ENCODE measurements at regions not wholly inside any gene's neighbourhood (a gene's known extent, or its start where the extent isn't known, plus 50 kb on each side); places are given as distances from the start of the nearest gene placed in this dataset.

DNA sequence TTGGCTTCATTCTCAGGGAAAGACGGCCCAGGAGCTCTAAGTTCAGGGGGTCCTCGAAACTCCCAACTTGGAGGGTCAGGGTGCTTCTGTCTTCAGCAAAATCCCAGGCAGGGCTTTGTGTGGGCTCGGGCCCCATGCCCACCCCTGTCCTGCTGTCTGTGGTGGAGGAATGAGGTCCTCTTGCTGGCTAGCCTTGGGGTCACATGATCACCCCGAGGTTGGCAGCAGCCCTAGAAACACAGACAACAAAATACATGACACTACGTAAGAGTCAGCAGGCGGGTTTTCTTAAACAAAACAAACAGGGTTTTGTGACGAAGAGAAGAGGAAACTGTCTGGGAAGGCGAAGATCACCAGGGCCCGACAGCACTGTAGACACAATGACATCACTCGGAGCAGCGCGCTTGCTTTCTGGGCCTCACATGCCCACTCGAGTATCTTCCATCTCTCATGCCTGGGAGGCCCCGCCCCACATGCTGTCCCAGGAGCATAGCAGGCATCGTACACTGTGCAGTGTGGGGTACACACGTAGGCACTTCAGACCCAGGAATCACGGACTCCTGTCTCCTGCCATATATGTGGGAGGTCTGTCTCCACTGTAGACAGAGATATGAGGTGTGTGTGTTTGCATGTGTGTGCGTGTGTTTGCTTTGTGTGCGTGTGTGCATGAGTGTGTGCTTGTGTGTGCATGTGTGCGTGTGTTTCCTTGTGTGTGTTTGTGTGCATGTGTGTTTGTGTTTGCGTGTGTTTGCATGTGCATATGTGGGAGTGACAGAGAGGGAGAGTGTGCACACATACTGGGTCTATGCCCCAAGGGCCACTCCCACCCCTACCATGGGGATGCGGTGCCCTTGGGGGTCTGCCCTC, 94.7 kb downstream of the SIK1 start:
- DNase-seq, result no peak

DNA sequence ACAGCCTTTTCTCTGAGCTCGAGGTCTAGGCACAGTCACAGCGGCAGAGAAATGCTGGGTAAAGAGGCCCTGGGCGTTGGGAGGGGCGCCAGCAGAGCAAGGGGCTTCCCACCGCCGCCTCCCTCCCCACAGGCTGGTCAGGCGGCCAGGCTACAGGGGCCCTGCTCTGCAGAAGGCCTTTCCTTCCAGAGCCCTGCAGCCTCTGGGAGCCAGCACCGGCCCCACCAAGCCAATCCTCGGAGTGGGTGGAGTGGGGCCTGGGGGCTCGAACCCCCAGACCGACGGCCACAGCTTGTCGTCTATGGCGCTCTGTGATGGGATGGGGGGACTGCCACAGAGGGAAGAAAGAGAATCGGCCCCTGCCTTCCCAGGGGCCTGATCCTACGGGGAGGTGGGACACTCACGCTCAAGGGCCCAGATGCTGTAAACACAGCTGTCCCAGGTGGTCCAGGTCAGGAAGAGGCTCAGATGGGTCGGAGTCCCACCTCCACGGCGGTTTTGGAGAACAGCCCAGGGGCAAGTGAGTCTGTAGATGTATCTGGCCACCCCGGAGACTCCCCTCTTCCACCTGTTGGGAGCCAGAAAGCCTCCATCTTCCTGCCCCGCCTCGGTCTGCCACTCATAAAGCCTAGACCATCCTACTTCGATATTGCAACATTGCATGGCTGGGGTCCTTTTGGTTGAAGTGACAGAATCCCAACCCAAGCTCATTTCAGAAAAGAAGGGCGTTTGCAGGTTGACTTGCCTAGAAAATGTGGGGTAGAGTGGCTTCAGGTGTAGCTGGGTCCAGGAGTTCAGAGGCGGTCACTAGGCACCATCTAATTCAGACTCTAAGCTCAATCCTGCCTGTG, 95.6 kb downstream of the SIK1 start:
- no peak for DNase-seq

DNA sequence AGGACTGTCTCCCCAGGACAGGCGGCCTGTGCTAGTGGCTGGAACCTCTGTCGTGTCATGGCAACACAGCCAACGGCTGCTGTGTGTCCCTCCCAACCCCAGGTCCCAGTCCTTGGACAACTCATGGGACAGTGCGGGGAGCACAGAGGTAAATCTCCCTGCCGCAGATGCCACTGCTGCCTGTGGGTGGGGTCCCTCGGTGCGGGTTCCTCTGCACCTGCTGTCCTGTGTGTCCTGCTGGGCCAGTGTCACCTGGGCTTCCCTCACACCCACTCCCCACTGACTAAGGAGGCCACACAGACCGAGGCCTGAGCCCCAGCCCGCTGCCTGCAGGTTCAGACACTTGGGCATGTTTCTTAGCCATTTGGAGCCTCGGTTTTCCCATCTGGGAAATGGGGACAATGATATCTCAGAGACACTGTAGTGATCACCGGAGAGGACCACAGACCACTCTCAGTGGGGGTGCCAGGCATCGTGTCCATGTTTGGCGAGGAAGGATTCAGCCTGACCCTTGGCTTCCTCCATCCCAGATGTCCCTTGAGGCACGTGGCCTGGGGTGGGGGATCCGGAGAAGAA, 96.5 kb downstream of the SIK1 start:
- no peak for DNase-seq

DNA sequence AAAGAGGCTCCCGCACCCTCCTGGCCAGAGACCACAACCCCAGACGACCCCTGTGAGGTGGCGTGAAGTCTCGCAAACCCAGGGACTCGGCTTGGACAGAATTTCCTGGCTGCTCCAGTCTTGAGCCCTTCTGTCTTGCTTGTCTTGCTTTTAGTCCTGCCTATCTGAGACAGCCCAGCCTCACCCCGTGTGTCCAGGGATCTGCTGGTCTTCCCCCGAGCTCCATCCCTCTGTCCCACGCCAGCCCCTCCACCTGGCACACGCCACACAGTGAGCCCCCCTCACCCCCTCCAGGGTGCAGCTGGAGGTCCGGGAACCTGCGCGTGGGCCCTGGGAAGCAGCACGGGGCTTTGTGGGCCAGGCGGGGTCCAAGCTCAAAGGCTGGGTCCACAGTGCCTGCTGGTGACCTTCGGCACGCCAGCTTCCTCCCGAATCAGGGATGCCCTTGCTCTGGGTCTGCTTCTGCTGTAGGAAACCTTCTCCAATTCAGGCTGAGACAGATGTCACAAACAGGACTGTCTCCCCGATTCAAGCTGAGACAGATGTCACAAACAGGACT, 97.1 kb downstream of the SIK1 start:
- DNase-seq, result no peak

DNA sequence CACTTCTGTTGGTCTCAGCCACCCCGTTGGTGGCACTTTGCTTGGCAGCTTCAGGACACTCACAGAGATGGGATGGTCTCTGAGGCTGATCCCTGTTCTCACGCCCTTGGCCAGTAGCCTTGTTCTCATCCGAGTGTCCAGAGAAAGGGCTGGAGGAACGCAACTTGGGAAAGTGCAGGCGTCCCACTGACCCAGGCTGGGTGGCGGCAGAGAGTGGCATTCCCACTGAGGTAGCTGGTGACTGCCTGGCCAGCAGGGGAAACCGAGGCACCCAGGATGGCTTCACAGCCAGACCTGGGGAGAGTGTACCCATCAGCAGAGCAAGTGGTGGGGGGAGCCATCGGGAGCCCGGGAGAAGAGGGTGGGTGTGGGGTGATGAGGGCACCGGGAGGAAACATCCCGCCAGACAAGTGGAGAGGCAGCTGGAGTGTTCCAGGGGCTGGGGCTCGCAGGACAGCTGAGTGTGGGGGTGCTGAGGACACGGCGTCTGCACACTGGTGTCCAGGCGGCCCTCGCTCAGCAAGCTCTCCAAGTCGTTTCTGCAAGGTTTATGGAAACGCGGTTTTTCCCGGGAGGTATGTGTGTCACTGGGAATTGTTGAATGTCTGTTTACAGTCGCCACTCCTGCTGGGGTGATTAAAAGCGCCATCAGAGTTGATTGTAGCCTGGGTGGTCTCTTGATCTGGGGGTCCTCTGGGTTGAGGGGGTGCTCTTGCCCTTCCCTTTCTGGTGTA, 97.8 kb downstream of the SIK1 start:
- no peak for DNase-seq

DNA sequence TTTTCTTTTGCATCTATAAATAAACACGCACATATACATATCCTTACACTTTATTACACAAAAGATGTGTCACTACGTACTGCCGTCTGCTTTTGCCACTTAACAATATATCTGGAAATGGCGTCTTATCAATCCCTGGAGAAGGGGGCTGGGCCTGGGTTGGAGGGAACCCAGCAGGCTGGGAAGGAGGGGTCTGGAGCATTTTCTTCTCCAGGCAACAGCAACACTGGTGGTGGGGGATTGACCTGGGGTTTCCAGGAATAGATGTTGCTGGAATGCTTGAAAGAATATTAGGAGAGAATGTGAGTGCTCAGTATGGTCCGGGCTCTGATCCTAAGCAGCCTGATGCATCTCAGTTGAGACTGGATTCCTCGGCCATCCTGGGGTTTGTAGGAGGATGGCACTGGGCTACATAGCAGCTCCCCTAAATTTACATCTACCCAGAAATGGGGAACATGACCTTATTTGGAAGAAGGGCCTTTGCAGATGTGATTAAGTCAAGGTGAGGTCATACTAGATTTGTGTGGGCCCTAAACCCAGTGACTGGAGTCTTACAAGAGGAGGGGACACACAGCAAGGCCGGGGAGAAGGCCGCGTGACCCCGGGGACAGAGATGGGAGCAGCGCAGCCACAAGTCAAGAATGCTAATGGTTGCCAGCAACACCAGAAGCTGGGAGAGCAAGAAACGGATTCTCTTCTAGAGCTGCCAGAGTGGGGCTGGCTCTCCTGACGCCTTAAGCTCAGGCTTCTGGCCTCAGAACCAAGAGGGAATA, 98.6 kb downstream of the SIK1 start:
- no peak for DNase-seq

DNA sequence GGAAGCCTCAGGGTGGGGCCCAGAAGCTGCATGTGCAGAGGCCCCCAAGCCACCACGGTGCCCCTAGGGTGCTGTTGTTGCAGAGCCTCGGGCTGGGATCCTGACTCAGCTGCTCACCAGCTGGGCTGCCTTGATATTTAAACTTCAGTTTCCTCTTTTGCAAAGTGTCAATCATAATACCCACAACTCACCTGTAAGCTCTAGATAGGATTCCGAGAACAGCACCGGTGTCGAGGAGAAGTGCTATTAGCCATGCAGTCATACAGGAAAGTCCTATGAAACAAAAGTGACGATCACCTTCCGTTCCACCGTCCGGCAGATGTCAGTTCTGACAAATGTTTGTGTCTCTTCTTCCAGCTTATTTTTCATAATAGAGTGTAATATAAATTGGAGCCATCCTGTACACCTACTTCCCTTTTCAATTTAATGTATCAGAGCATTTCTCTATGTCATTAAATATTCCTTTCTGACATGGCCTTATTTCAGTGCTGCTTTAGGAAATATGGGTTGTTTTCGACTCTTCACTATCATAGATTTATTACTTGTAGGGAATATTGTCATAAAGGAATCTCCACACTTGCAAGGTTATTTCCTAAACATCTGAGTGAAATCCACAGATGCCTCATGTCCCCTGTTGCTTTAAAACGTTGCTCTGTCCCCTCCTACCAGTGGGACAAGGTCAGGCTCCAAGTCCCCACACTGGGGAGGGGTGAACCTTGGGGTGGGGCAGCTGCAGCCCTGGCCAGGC, 100.8 kb downstream of the SIK1 start:
- DNase-seq, result no peak

DNA sequence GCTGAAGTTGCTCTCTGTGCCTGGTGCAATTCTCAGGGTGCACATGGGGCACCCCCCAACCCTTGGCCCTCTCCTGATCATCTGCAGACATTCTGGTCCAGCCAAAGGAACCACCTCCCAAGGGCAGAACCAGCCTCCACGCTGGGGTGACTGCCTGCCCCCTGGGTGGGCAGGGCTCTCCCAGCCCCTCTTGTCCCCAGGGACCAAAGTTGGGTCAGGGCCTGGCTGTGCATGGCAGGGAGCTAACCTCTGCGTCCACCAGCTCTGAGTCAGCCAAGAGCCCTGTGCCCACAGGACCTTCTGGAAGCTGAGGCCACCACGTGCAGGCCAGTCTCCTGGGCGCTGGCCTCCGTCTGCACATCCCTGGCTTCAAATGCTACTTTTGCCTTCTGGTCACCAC, 101.9 kb downstream of the SIK1 start:
- DNase-seq, result no peak

DNA sequence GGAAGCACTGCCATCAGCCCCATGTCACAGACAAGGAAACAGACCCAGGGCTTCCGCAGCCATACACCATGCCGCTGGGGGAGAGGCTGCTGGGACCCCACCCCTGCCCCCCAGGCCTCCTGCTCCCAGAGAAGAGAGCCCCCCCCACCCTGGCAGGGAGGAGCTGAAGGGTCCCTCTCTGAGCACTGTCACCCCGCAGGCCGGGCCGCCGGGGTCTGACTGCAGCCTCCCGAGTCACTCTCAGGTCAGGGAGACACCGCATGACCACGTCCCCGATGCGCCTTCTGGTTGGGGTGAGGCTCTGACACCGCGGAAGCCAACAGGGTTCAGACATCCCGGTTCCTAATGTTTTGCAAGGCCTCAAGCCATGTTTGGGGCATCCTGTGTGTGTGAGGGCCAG, 102.3 kb downstream of the SIK1 start:
- no peak for DNase-seq

DNA sequence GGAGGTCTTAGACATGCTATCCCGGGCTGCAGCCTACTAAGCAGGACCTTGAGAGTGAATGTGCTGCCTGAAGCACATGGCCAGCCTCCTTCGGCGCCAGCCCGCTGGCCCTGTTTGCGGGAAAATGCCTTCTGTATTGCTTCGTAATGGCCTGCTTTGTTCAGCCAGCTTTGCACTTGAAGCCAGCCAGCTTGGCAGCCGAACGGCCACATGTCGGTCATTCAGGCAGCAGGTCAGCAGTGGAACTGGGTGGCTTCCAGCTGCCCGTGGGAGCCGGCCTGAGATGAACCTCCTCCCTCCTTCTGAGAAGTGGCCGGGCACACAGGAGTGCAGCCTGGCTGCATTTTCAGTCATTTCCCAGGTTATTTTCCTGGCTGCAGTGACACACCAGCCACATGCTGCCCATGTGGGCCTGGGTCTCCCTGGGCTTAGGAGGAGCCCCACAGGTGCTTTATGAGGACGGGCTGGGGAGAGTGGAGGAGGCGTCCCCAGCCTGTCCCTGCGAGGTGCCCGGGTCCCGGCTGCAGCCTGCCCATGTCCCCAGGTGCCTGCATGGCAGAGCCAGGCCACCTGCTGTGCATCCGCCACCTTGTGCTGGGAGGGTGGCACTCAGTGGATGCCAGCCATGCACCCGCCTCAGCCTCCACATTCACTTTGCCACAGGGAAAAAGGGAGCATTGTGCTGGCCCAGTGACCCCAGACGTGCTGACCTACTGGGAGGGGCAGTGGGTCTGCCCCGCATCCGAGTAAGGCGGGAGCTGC, 103.5 kb downstream of the SIK1 start:
- DNase-seq, result no peak

DNA sequence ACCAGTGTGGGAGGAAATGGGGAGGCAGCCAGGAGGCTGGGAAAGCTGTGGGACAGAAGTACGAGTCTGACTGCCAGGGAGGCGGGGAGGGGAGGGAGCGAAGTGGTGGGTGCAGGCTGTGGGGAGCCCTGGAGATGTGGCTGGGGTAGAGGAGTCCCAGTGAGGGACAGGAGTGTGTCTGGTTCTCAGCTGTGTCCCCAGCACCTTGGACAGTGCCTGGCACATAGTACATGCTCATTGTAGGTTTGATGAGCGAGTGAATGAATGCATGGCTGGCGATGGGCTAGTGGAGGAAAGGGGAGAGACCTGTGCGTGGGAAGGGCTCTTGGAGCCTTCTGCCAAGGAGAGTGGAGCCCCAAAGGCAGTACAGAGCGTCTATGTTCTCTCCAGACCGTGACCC, 104.1 kb downstream of the SIK1 start:
- no peak for DNase-seq

DNA sequence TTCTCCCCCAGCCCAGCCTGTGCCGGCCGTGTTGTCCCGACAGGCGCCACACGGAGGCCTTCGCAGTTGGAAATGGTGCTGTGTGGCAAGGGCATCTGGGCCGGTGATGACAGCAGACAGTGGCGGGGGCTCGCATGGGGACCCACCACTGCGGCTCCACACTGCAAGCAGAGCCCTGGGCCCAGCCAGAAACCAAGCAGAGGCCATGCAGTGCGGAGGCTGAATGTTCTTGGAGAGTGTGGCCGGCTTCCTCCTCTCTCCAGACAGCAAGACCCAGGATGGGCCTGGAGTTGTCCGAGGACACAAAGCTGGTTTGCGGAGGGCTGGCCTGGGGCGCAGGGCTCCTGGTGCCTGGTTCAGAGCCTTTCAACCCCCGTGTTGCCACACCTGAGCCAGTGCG, 104.6 kb downstream of the SIK1 start:
- no peak for DNase-seq

DNA sequence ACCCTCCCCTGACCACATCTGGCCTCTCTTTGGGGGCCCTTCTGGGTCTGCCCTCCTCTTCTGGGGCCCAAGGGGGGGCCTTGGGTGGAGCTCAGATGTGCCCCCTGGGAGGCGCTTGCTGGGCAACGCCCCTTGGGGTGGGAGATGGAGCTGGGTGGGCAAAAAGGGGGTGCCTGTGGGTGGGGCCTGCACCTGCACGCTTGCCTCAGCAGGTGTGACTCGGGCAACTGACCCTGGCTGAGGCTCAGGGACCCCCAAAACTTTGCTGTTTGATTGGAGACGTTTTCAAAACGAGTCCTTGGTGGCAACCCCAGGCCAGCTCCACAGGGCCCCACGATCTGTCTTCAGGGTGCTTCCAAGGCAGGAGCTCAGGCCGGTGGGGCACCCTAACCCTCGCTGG, 105.3 kb downstream of the SIK1 start:
- DNase-seq, result no peak

DNA sequence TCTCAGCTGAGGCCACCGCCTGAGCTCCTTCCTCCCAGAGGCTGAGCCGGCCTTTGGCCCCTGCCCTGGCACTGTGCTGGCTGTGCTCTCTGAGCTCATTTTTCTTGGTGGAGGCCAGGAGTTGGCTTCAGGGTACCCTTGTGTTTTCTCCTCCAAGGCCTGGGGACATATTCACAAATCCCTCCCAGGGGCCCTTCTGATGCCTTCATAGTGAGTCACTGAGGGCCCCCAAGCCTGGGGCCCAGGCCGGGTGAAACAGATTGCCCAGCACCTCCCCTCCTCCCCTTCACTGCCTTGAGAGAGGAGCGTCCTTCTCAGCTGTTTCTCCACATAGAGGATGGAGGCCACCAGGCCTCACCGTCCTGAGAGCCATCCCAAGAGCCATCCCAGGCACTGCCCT, 105.8 kb downstream of the SIK1 start:
- DNase-seq, result no peak

DNA sequence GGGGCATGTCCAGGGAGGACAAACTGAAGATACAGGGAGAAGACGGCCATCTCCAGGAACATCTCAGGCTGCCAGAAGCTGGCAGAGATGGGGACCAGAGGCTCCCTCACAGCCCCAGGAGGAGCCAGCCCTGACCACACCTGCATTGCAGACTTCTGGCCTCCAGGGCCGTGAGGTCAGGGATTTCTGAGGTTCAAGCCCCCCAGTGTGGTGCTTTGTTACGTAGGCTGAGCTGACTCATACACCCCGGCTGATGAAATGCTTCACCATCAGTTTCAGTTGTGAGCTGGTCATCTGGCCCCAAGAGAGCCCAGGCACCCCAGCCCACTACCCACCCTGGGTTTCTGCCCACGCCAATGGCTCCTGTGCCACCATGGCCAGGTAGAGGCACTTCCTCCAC, 106.4 kb downstream of the SIK1 start:
- no peak for DNase-seq

DNA sequence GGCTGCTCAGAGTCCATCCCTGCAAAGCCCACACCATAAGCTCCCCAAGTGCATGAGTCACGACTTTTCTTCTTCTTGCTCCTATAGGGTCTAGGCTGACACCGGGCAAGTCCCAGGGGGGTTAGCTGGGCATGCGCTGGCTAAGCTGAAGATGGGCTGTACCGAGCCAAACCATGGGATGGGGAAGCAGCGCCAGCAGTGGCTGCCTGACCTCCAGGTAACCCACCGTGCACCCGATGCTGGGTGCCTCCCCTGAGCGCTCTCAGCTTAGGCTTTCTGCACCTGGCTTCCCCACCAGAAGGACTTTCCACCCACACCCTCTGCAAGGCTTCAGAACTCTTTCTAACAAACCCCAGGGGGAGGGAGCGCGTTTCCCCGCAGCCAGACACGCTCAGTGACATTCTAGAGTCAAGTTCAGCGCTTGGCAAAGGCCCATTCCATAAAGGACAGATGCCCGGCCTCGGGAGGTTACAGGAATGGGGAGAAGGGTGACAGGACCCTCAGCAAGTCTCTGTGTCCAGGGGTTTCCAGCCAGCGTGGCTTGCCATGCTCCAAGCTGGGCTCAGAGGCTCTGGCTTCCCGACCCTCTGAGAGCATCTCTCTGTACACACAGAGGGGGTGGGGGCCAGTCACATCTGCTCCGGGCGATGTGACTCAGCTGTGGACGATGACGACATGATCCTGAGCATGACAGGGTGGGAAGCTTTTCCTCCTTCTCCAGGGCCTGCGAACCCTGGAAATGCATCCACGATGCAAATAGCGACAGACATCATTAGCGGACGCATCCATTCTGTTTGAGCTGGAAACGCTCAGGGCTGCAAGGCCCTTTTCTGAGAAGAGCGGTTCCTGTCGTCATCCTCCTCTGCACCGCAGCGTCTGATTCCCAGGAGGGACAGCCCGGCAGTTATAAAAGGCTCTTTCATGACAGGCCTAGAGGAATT, 107.8 kb downstream of the SIK1 start:
- no peak for DNase-seq

DNA sequence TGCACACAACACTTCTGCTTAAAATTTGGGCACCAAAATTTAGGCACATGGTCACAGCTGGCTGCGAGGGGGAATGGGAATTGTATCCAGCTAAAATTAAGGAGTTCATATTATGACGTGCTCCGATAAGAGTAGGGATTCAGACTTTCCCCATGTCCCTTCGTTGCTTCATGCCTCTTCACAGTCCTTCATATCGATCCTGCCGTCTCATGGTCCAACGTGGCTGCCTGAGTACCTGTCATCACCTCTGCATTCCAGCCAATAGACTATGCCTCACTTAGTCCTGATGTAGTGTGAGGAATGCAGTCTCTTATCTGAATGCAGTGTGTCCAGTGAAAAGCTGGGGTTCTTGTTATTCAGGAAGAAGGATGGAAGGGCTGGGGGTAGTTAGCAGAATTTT, 108.6 kb downstream of the SIK1 start:
- no peak for DNase-seq

DNA sequence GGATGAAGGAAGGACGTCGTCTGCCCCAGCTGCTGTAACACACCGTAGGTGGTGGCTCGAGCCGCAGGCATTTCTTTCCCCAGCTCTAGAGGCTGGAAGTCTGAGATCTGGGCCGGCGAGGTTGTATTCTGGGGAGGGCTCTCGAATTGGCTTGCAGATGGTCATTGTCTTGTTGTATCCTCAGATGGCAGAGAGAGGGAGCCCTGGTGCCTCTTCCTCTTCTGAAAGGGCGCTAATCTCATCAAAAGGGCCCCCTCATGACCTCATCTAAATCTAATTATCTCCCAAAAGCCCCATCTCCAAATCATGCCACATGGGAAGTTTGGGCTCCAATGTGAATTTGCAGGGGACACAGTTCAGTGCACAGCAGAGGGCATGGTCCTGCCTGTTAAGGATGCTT, 109.0 kb downstream of the SIK1 start:
- DNase-seq, result no peak

DNA sequence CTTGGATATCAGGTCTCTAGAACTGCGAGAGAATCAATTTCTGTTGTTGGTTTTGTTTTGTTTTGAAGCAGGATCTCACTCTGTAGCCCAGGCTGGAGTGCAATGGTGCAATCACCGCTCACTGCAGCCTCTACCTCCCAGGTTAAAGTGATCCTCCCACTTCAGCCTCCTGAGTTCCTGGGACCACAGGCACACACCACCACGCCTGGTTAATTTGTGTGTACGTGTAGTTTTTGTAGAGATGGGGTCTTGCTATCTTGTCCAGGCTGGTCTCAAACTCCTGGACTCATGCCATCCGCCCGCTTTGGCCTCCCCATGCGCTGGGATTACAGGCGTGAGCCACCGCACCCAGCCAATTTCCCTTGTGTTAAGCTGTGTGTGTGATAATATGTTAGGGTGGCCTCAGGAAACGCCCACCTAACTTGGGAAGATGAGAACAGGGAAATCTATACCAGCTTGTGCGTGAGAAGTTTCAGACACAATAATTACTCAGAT, 109.6 kb downstream of the SIK1 start:
- DNase-seq, result no peak
